GM19328 (cell line): ENCODE measurements at regions not wholly inside any gene's neighbourhood (a gene's known extent, or its start where the extent isn't known, plus 50 kb on each side); places are given as distances from the start of the nearest gene placed in this dataset.
"Not testable (repeated sequence)": the region's sequence is repeated elsewhere in the genome, so short reads cannot be mapped to it uniquely, and the experiment has no call there.

ENCODE experiments used
- ATAC-seq: cut with Tn5 transposase; IDR thresholded peaks from one replicate; pipeline ENCODE4 v1.9.1; 2021; ENCODE audit warnings: mild to moderate bottlenecking, moderate library complexity; ENCODE audit not compliant: unreplicated experiment

DNA sequence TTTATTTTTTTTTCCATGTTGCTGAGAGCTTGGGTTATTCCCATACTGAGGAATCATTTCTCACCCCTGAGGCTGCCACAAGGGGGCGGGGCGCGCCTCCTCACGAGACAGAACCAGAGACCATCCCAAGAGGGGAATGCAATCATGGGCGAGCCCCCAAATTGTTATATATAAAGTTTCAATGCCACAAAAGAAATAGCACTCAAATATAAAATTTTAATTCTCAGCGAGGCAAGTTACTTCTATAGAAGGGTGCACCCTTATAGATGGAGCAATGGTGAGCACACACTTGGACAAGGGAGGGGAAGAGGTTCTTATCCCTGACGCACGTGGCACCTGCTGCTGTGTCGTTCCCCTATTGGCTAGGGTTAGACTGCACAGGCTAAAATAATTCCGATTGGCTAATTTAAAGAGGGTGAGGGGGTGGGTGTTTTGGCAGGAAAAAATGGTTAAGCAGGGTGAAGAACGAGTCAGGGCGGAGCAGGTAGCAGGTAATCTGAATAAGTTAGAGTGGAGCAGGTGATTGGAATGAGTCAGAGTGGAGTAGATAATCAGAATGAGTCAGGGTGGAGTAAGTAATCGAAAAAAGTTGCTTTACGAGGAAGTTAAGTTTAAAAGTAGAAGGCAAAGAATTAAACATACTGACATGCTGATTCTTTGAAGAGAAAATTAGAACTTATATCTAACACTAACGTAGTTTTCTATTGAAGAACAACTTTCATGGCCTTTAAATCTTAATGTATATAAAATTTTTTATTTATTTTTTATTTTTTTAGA is 177.5 kb downstream of the MTCL1 start:
- ATAC-seq = no peak

DNA sequence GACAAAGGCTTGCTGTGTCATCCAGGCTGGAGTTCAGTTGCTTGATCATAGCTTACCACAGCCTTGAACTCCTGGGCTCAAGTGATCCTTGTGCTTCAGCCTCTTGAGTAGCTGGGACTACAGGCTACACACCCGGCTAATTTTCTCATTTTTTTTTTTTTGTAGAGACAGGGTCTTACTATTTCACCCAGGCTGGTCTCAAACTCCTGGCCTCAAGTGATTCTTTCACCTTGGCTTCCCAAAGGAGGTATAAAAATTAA is 178.0 kb downstream of the MTCL1 start:
- ATAC-seq = no peak

DNA sequence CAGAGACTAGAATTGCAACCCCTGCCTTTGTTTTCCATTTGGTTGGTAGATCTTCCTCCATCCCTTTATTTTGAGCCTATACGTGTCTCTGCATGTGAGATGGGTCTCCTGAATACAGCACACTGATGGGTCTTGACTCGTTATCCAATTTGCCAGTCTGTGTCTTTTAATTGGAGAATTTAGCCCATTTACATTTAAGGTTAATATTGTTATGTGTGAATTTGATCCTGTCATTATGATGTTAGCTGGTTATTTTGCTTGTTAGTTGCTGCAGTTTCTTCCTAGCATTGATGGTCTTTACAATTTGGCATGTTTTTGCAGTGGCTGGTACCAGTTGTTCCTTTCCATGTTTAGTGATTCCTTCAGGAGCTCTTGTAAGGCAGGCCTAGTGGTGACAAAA is 182.5 kb downstream of the MTCL1 start:
- ATAC-seq = not testable (repeated sequence)

DNA sequence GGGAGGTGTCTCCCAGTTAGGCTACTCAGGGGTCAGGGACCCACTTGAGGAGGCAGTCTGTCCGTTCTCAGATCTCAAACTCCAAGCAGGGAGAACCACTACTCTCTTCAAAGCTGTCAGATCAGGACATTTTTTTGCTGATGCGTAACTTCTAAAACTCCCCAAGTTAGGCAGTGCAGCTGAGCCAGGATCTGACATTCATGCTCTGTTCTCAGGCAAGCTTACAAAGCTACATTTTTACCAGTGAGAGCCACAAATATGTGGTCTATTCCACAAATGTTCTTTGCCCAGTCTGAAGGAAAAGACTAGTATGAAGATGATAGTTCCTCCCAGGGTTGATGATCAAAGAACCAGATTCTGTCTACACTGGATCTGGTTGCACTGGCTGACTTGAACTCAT is 184.1 kb downstream of the MTCL1 start:
- ATAC-seq = no peak

DNA sequence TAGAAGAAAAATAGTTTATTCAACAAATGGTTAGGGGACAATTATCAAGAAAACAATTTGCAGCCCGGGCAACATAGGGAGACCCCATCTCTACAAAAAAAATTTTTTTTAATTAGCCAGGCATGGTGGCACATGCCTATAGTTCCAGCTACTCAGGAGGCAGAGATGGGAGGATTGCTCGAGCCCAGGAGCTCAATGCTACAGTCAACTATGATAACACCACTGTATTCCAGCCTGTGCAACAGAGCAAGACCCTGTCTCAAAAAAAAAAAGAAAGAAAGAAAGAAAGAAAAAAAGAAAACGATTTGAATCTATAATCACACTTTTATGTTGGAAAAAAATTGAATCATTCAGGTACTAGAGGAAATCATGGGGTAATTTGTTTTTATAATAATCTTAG is 185.1 kb downstream of the MTCL1 start:
- ATAC-seq = not testable (repeated sequence)

DNA sequence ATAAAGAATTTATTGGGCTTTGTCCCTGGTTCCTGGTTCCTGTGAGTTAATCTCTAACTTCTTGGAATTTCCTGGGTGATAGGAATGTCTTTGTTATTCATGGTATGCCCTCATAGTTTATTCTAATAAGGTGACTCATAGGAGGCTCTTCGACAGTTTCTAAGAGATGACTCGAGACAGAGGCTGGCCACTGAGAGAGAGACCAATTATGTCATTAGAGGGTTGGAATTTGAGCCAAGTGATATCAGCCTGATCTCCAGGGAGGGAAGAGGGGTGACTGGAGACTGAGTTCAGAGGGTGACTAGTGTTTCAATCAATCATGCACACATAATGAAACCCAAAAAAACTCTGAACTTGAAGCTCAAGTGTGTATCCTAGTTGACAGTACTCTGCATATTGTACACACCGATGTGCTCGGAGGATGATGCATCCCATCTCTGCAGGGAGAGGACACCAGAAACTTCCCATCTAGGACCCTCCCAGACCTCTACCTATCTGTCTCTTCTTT is 185.7 kb downstream of the MTCL1 start:
- no peak for ATAC-seq

- no peak for ATAC-seq
These were observed 187.9 kb downstream of the MTCL1 start for GRCh38 chr18:8893221-8893620.

GRCh38 chr18:8893628-8894231 is 188.4 kb downstream of the MTCL1 start:
- ATAC-seq = no peak

GRCh38 chr18:8894823-8895222 is 189.5 kb downstream of the MTCL1 start:
- no peak for ATAC-seq

GRCh38 chr18:8895341-8895740 is 190.0 kb downstream of the MTCL1 start:
- ATAC-seq = no peak

GRCh38 chr18:8895987-8896619 is 190.7 kb downstream of the MTCL1 start:
- no peak for ATAC-seq

GRCh38 chr18:8899000-8899399 is 193.6 kb downstream of the MTCL1 start:
- no peak for ATAC-seq

DNA sequence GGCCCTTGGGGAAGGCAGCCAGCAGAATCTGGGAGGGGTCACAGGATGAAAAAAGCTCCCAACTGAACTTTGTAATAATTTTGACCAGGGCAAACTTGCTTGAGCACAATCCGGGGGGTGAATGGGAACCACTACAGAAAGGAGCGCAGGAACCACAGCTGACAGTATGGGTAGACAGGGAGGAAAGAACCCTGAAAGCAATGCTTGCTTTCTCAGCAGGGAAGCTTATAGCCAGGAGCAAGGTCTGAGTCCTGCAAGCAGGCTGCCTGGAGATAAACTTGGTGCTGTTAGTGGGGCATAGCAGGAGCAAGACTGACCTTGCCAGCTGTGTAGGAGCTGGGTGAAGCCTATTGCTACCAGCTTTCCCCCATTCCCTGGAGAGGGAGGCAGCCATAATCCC is 195.2 kb downstream of the MTCL1 start:
- no peak for ATAC-seq

GRCh38 chr18:8901019-8901418 is 195.7 kb downstream of the MTCL1 start:
- ATAC-seq = no peak

GRCh38 chr18:8904316-8904715 is 198.2 kb upstream of the NDUFV2 start:
- ATAC-seq = no peak

DNA sequence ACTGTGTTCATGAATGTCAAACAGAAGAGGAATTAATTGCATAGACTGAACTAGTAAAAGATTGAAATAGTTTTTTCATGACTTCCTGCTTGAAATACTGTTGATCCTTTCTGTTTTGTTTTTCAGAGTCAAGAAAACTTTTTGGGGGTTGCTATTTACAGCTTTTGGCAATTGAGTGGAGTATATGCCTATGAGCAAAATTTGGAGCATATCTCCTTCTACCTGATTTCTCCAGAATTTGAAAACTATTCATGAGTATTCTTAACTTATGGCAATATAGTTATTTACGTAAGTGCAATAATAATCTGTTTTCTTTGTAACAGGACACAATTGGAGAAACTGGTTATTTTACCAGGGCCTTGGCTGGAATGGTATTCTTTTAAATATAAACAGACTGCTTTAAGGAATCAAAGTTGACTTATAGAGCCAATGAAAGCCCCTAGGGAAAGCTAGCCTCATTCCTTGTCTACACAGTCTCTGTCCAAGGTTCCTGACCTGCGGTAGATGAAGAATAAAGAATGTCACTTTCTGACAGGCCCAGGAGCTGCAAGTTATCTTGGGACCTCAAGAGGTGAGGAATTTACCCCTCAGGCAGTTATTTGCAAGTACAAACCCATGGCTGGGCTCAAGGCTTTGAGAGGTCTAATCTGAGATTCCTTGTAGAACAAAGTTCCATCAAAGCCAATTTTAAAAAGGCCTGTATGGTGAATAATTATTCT is 193.5 kb upstream of the NDUFV2 start:
- ATAC-seq = no peak

DNA sequence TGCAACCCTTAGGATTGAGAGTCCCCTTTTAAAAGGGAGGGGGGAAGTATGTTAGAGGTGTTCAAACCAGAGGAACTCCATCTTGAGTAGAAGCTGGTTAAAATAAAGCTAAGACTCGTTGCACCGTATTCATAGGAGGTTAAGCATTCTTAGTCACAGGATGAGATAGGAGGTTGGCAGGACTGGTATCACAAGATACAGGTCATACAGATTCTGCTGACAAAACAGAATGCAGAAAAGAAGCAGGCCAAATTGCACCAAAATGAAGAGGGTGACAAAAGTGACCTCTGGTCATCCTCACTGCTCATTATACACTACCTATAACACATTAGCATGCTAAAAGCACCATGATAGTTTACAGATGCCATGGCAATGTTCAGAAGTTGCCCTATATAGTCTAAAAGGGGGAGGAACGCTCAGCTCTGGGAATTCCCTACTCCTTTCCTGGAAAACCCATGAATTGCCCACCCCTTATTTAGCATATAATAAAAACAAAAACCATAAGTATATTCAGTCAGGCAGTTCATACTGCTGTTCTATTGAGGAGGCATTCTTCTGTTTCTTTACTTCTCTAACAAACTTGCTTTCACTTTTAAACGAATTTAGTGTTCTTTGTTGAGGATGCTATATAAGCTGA is 192.2 kb upstream of the NDUFV2 start:
- no peak for ATAC-seq

GRCh38 chr18:8910843-8911242 is 191.7 kb upstream of the NDUFV2 start:
- no peak for ATAC-seq

- ATAC-seq = no peak
These were observed 190.8 kb upstream of the NDUFV2 start for GRCh38 chr18:8911408-8912340.
